Coronary artery (tissue), 2 donors: ENCODE measurements at regions not wholly inside any gene's neighbourhood (a gene's known extent, or its start where the extent isn't known, plus 50 kb on each side); places are given as distances from the start of the nearest gene placed in this dataset.

ENCODE experiments used
- DNase-seq: peaks from one replicate; pipeline ENCODE4 v3.0.0-alpha.2; 2017; ENCODE audit warnings: low spot score
- H3K27ac ChIP-seq, 2 donors: fragments of 200-600 bp; sonication (generic); one replicate each; pipeline ENCODE4 v1.5.1; 2016 to 2019
- H3K4me3 ChIP-seq: fragments of 200-600 bp; sonication (generic); 2 replicates; pipeline ENCODE4 v1.5.1; 2016; ENCODE audit warnings: mild to moderate bottlenecking, moderate library complexity
- CTCF ChIP-seq: fragments of 200-600 bp; sonication (generic); IDR thresholded peaks from one replicate; pipeline ENCODE4 v1.5.1; 2019; ENCODE audit warnings: antibody characterized with exemption

GRCh38 chr5:133730346-133730745 lies 118.0 kb upstream of the FSTL4 start:
- peak; percentile 59 for DNase-seq
- no peak for TF ChIP-seq CTCF
- no peak overlapping the region for H3K4me3 ChIP-seq
- no peak overlapping the region for H3K27ac ChIP-seq

GRCh38 chr5:133729800-133730199 lies 117.5 kb upstream of the FSTL4 start:
- DNase-seq = peak; percentile 21

GRCh38 chr5:133728475-133728874 lies 116.1 kb upstream of the FSTL4 start:
- no peak for DNase-seq
- Histone ChIP-seq H3K27ac (no peak overlapping the region), H3K4me3 (no peak overlapping the region)
- no peak for TF ChIP-seq CTCF

More at GRCh38 chr5:133729800-133730199, 117.5 kb upstream of the FSTL4 start:
- Histone ChIP-seq H3K4me3 (no peak overlapping the region), H3K27ac (no peak overlapping the region)
- no peak for TF ChIP-seq CTCF

- peak; percentile 40 for DNase-seq
- TF ChIP-seq CTCF = no peak
- Histone ChIP-seq H3K27ac (no peak overlapping the region), H3K4me3 (no peak overlapping the region)
Observed at GRCh38 chr5:133727636-133728035, 115.3 kb upstream of the FSTL4 start.

- DNase-seq = peak; percentile 46
- TF ChIP-seq CTCF = no peak
- H3K27ac ChIP-seq = no peak overlapping the region
- no peak overlapping the region for H3K4me3 ChIP-seq
Observed at GRCh38 chr5:133723651-133724366, 111.5 kb upstream of the FSTL4 start.

GRCh38 chr5:133723126-133723525 lies 110.8 kb upstream of the FSTL4 start:
- Histone ChIP-seq H3K4me3 (no peak overlapping the region), H3K27ac (no peak overlapping the region)
- DNase-seq = no peak
- no peak for TF ChIP-seq CTCF

GRCh38 chr5:133721365-133721764 lies 109.0 kb upstream of the FSTL4 start:
- Histone ChIP-seq H3K4me3 (no peak overlapping the region), H3K27ac (no peak overlapping the region)
- TF ChIP-seq CTCF = no peak
- DNase-seq = no peak
